ENCODE measurements at regions not wholly inside any gene's neighbourhood (a gene's known extent, or its start where the extent isn't known, plus 50 kb on each side); places are given as distances from the start of the nearest gene placed in this dataset.

- DNase-seq (ENCODE audit: low read depth) = no peak
- H3K4me3 ChIP-seq (ENCODE audit: low read depth, low read length) = no peak overlapping the region
- no peak for TF ChIP-seq CTCF (IDR thresholded peaks at IDR 0.05; ENCODE audit: insufficient read depth, low read depth, low read length)
Measured at GRCh38 chr6:48584846-48585245, 473.8 kb upstream of the PTCHD4 start.

- DNase-seq (ENCODE audit: low read depth) = no peak
- no peak overlapping the region for H3K4me3 ChIP-seq (ENCODE audit: low read depth, low read length)
- no peak for TF ChIP-seq CTCF (IDR thresholded peaks at IDR 0.05; ENCODE audit: insufficient read depth, low read depth, low read length)
Measured at GRCh38 chr6:48570656-48571055, 459.7 kb upstream of the PTCHD4 start.

- no peak for DNase-seq (ENCODE audit: low read depth)
- H3K4me3 ChIP-seq (ENCODE audit: low read depth, low read length) = no peak overlapping the region
- no peak for TF ChIP-seq CTCF (IDR thresholded peaks at IDR 0.05; ENCODE audit: insufficient read depth, low read depth, low read length)
Measured at GRCh38 chr6:48568856-48569255, 457.9 kb upstream of the PTCHD4 start.

- DNase-seq (ENCODE audit: low read depth) = no peak
- H3K4me3 ChIP-seq (ENCODE audit: low read depth, low read length) = no peak overlapping the region
- no peak for TF ChIP-seq CTCF (IDR thresholded peaks at IDR 0.05; ENCODE audit: insufficient read depth, low read depth, low read length)
Measured at GRCh38 chr6:48567016-48567415, 456.0 kb upstream of the PTCHD4 start.

- no peak for DNase-seq (ENCODE audit: low read depth)
- TF ChIP-seq CTCF (IDR thresholded peaks at IDR 0.05; ENCODE audit: insufficient read depth, low read depth, low read length) = no peak
- H3K4me3 ChIP-seq (ENCODE audit: low read depth, low read length) = no peak overlapping the region
Measured at GRCh38 chr6:48564036-48564820, 453.2 kb upstream of the PTCHD4 start.

- H3K4me3 ChIP-seq (ENCODE audit: low read depth, low read length) = no peak overlapping the region
- DNase-seq (ENCODE audit: low read depth) = no peak
- TF ChIP-seq CTCF (IDR thresholded peaks at IDR 0.05; ENCODE audit: insufficient read depth, low read depth, low read length) = no peak
Measured at GRCh38 chr6:48563433-48563832, 452.4 kb upstream of the PTCHD4 start.

- H3K4me3 ChIP-seq (ENCODE audit: low read depth, low read length) = no peak overlapping the region
- DNase-seq (ENCODE audit: low read depth) = peak; percentile 12
- TF ChIP-seq CTCF (IDR thresholded peaks at IDR 0.05; ENCODE audit: insufficient read depth, low read depth, low read length) = no peak
Measured at GRCh38 chr6:48560408-48560807, 449.4 kb upstream of the PTCHD4 start.

Measured in fibroblast of villous mesenchyme (primary cell).